ENCODE measurements at regions not wholly inside any gene's neighbourhood (a gene's known extent, or its start where the extent isn't known, plus 50 kb on each side); places are given as distances from the start of the nearest gene placed in this dataset.

DNA sequence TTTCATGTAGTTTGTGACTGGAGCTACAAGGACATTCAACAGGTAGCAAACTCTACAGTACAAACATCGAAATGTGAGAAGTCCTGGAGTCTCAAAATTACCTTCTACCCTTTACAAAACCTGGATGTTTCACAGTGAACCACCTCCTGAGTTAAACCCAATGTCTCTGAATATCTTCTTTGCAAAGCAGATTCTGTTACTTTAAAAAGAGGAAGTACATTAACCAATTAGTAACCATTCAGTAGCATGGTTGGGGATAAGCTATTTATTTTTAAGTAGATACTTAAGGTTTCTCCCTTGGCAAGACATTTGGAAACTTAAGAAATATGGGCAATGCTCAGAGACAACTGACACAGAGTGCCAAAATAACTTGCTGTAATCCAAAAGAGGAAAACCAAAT lies 371.9 kb upstream of the NWD2 start:
- 74 to 85% (median 77%) methylated on average over 1 of the region's 1 CpG for WGBS, 5 donors
- intact Hi-C loops (cut with DNase I; ENCODE audit: low total_unique reads): no loop called here
- TF ChIP-seq POLR2A (IDR thresholded peaks at IDR 0.05) (no peak), POLR2AphosphoS5 (IDR thresholded peaks at IDR 0.05) (no peak), EP300 (IDR thresholded peaks at IDR 0.05) (no peak)
- TF ChIP-seq, protein P1, sequence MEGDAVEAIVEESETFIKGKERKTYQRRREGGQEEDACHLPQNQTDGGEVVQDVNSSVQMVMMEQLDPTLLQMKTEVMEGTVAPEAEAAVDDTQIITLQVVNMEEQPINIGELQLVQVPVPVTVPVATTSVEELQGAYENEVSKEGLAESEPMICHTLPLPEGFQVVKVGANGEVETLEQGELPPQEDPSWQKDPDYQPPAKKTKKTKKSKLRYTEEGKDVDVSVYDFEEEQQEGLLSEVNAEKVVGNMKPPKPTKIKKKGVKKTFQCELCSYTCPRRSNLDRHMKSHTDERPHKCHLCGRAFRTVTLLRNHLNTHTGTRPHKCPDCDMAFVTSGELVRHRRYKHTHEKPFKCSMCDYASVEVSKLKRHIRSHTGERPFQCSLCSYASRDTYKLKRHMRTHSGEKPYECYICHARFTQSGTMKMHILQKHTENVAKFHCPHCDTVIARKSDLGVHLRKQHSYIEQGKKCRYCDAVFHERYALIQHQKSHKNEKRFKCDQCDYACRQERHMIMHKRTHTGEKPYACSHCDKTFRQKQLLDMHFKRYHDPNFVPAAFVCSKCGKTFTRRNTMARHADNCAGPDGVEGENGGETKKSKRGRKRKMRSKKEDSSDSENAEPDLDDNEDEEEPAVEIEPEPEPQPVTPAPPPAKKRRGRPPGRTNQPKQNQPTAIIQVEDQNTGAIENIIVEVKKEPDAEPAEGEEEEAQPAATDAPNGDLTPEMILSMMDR (IDR thresholded peaks at IDR 0.05): no peak
- no peak for DNase-seq
- H3K9me3 ChIP-seq: no peaks in the 10 kb centered on the region
- no peaks in the 10 kb centered on the region for H3K36me3 ChIP-seq
- no peak overlapping the region for H3K27ac ChIP-seq
- no peaks in the 10 kb centered on the region for H3K4me1 ChIP-seq
- no peak overlapping the region for H3K4me3 ChIP-seq
- H3K27me3 ChIP-seq: no peaks in the 10 kb centered on the region

DNA sequence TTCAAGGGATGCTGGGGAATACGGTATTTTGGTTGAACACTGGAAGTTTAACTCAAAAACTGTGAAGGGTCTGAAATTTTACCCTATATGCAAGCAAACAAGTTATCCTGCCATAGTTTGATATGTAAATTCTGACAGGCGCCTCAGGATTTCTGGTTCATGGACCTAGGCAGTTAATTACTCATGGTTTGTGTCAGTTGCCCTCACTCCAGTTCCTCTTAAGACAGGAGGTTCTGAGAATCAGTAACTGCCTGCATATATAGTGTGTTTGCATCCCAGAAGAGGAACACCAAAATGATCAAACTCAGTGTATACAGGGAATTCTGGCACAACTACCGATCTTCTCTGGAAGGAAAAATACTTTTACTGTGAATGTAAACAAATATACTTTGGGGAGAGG lies 360.4 kb upstream of the NWD2 start:
- H3K27me3 ChIP-seq: no peaks in the 10 kb centered on the region
- H3K36me3 ChIP-seq: no peaks in the 10 kb centered on the region
- no peak overlapping the region for H3K27ac ChIP-seq
- intact Hi-C loops (cut with DNase I; ENCODE audit: low total_unique reads): no loop called here
- no peaks in the 10 kb centered on the region for H3K4me1 ChIP-seq
- no peak for TF ChIP-seq EP300 (IDR thresholded peaks at IDR 0.05)
- TF ChIP-seq, protein P1 (IDR thresholded peaks at IDR 0.05): no peak
- TF ChIP-seq POLR2A (IDR thresholded peaks at IDR 0.05): no peak
- TF ChIP-seq POLR2AphosphoS5 (IDR thresholded peaks at IDR 0.05): no peak
- H3K9me3 ChIP-seq: no peaks in the 10 kb centered on the region
- 69 to 85% (median 80%) methylated on average over 3 of the region's 3 CpGs for WGBS, 5 donors
- DNase-seq: no peak
- no peak overlapping the region for H3K4me3 ChIP-seq

DNA sequence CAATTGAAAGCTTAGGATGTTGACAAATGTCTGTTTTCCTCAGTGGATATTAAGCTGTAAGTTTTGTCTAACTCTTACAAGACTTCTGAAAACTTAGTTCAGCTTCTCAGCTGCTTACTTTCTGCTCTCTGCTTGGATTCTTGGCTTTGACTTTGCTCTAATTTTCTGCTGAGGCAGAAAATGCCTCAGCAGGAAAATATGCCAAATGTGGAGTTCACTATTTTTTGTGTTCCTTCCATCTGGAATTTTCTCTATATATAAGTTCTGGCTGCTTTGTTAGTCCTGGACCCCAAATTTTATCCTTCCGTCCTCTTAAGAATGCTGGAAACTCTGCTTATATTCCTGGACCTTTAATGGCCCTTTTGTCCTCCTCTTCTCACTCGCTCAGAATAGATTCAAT lies 352.6 kb upstream of the NWD2 start:
- no peaks in the 10 kb centered on the region for H3K4me1 ChIP-seq
- no peaks in the 10 kb centered on the region for H3K36me3 ChIP-seq
- TF ChIP-seq POLR2A (IDR thresholded peaks at IDR 0.05) (no peak), EP300 (IDR thresholded peaks at IDR 0.05) (no peak), POLR2AphosphoS5 (IDR thresholded peaks at IDR 0.05) (no peak)
- TF ChIP-seq, protein P1 (IDR thresholded peaks at IDR 0.05): no peak
- H3K4me3 ChIP-seq: no peak overlapping the region
- no peaks in the 10 kb centered on the region for H3K27me3 ChIP-seq
- no peak overlapping the region for H3K27ac ChIP-seq
- intact Hi-C loops (cut with DNase I; ENCODE audit: low total_unique reads): no loop called here
- WGBS, 5 donors: 56 to 85% (median 68%) methylated on average over 2 of the region's 2 CpGs
- peak in 1 of 2 donors; percentile 29 for DNase-seq
- H3K9me3 ChIP-seq: no peaks in the 10 kb centered on the region

DNA sequence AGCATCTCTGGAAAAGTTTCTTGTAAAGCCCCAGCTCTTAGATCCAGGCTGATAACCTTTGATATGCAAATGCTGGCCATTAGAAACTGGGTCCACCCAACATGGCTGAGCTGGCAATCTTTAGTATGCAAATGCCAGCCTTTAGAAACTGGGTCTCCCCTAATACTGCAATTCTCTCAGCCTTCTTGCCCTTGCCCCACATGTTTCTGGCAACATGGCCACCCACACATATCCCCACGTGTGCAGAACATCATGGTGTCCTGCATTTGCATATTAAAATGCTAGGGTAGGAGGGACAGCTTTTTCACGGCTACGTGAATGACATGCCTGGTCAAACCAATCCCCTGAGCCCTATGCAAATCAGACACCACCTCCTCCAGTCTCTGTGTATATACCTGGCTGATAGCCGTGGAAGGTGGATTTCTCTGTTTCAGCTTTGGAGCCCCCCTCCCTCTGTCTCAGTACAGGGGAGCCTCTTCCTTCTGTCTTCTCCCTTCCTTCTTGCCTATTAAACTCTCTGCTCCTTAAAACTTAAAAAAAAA lies 344.0 kb upstream of the NWD2 start:
- no peak for TF ChIP-seq EP300 (IDR thresholded peaks at IDR 0.05)
- TF ChIP-seq, protein P1 (IDR thresholded peaks at IDR 0.05): no peak
- no peak for TF ChIP-seq POLR2A (IDR thresholded peaks at IDR 0.05)
- TF ChIP-seq POLR2AphosphoS5 (IDR thresholded peaks at IDR 0.05): no peak
- no peaks in the 10 kb centered on the region for H3K36me3 ChIP-seq
- WGBS, 5 donors: 82 to 92% (median 89%) methylated on average over 4 of the region's 4 CpGs
- no peaks in the 10 kb centered on the region for H3K9me3 ChIP-seq
- no peaks in the 10 kb centered on the region for H3K4me1 ChIP-seq
- intact Hi-C loops (cut with DNase I; ENCODE audit: low total_unique reads): no loop called here
- no peak for DNase-seq
- H3K27me3 ChIP-seq: no peaks in the 10 kb centered on the region
- H3K4me3 ChIP-seq: no peak overlapping the region
- no peak overlapping the region for H3K27ac ChIP-seq

Measured in stomach (tissue), 8 donors.